ENCODE measurements at regions not wholly inside any gene's neighbourhood (a gene's known extent, or its start where the extent isn't known, plus 50 kb on each side); places are given as distances from the start of the nearest gene placed in this dataset.
"Not testable (repeated sequence)": the region's sequence is repeated elsewhere in the genome, so short reads cannot be mapped to it uniquely, and the experiment has no call there.

DNA sequence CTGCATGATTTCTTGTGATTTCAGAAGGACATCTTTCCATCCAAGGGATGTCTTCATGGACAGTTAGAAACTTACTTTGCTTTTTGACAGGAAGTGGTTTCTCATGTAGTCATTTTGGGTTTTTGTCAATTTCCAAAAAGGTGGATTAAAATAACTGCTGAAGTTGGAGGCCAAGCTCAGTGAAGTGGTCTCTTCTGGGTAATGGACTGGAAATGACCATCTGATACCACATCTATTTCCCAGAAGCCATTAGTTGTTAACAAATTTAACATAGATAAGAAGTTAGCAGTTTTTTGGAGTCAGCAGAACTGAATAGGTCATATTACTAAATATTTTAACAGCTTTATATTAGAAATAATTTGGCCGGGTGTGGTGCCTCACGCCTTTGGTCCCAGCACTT is 86.2 kb upstream of the MYO10 start:
- Histone ChIP-seq H3K27ac (ENCODE audit: low read length) (no peak overlapping the region), H3K4me3 (ENCODE audit: low read length) (no peak overlapping the region), H3K9me2 (replicated peaks; ENCODE audit: insufficient read depth, low read length) (no peaks in the 10 kb centered on the region), H3K27me3 (ENCODE audit: low read length) (no peaks in the 10 kb centered on the region), H3K4me2 (ENCODE audit: low read depth, low read length, poor library complexity, severe bottlenecking) (no peak overlapping the region), H3K79me2 (ENCODE audit: low read length) (no peaks in the 10 kb centered on the region), H3K9ac (ENCODE audit: low read length) (no peak overlapping the region), H3K9me3 (ENCODE audit: low read length) (no peaks in the 10 kb centered on the region), H4K20me1 (ENCODE audit: insufficient read depth, low read depth, low read length) (no peaks in the 10 kb centered on the region), H3K4me1 (ENCODE audit: low read length) (no peaks in the 10 kb centered on the region), H2AFZ (ENCODE audit: low read length) (no peak overlapping the region), H3K36me3 (ENCODE audit: insufficient read depth, low read length) (no peaks in the 10 kb centered on the region)
- no peak for DNase-seq

DNA sequence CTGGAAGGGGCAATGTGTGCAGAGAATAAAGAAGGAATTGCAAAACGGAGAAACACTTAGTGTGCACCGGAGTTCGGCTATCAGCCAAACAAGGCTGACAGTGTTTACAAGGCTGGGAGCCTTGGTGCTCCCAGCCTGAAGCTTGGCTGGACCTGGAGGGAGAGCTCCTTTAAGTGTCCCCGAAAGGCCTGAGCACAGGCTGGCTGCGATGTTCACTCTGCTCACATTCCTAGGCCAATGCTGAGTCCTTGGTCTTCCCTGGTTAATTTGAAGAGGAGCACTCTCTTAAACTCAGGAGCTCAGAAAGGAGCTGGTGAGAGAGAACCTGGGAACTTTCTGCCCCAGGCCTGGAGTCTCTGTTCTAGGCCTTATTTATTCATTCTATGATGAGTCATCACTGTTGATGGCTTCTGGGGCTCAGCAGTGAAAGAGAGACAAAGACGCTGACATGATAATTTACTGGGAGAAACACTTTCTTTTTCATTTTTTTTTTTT is 88.6 kb upstream of the MYO10 start:
- no peaks in the 10 kb centered on the region for H3K36me3 ChIP-seq (ENCODE audit: insufficient read depth, low read length)
- H3K4me1 ChIP-seq (ENCODE audit: low read length): no peaks in the 10 kb centered on the region
- no peaks in the 10 kb centered on the region for H3K27me3 ChIP-seq (ENCODE audit: low read length)
- no peaks in the 10 kb centered on the region for H3K9me3 ChIP-seq (ENCODE audit: low read length)
- no peaks in the 10 kb centered on the region for H3K79me2 ChIP-seq (ENCODE audit: low read length)
- H4K20me1 ChIP-seq (ENCODE audit: insufficient read depth, low read depth, low read length): no peaks in the 10 kb centered on the region
- no peak overlapping the region for H3K9ac ChIP-seq (ENCODE audit: low read length)
- no peak overlapping the region for H2AFZ ChIP-seq (ENCODE audit: low read length)
- no peak for DNase-seq
- H3K4me2 ChIP-seq (ENCODE audit: low read depth, low read length, poor library complexity, severe bottlenecking): no peak overlapping the region
- no peaks in the 10 kb centered on the region for H3K9me2 ChIP-seq (replicated peaks; ENCODE audit: insufficient read depth, low read length)
- no peak overlapping the region for H3K4me3 ChIP-seq (ENCODE audit: low read length)
- no peak overlapping the region for H3K27ac ChIP-seq (ENCODE audit: low read length)

DNA sequence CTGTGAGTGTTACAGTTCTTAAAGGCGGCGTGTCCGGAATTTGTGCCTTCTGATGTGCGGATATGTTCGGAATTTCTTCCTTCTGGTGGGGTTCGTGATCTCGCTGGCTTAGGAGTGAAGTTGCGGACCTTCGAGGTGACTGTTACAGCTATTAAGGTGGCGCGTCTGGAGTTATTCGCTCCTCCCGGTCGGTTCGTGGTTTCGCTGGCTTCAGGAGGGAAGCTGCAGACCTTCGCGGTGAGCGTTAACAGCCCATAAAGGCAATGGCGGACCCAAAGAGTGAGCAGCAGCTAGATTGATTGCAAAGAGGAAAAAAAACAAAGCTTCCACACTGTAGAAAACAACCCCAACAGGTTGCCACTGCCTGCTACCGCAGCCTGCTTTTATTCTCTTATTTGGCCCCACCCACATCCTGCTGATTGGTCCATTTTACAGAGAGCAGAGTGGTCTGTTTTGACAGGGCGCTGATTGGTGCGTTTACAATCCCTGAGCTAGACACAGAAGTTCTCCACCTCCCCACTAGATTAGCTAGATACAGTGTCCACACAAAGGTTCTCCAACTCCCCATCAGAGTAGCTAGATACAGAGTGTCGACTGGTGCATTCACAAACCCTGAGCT is 95.7 kb upstream of the MYO10 start:
- H3K27ac ChIP-seq (ENCODE audit: low read length); H3K27me3 ChIP-seq (ENCODE audit: low read length): not testable (repeated sequence)

DNA sequence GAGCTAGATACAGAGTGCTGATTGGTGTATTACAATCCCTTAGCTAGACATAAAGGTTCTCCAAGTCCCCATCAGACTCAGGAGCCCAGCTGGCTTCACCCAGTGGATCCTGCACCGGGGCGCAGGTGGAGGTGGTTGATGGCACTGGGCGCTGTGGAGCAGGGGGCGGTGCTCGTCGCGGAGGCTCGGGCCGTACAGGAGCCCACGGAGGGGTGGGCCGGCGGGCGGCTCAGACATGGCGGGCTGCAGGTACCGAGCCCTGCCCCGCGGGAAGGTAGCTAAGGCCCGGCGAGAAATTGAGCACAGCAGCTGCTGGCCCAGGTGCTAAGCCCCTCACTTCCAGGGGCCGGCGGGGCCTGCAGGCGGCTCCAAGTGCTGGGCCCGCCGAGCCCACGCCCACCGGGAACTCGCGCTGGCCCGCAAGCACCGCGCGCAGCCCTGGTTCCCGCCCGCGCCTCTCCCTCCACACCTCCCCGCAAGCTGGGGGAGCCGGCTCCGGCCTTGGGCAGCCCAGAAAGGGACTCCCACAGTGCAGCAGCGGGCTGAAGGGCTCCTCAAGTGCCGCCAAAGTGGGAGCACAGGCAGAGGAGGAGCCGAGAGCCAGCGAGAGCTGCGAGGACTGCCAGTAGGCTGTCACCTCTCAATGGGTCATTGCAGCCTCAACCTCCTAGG is 96.4 kb upstream of the MYO10 start:
- H3K9me2 ChIP-seq (replicated peaks; ENCODE audit: insufficient read depth, low read length); H3K79me2 ChIP-seq (ENCODE audit: low read length); H3K27ac ChIP-seq (ENCODE audit: low read length); H3K27me3 ChIP-seq (ENCODE audit: low read length); H3K36me3 ChIP-seq (ENCODE audit: insufficient read depth, low read length); H3K4me3 ChIP-seq (ENCODE audit: low read length); DNase-seq; H4K20me1 ChIP-seq (ENCODE audit: insufficient read depth, low read depth, low read length); H2AFZ ChIP-seq (ENCODE audit: low read length); H3K4me1 ChIP-seq (ENCODE audit: low read length); H3K9ac ChIP-seq (ENCODE audit: low read length); H3K9me3 ChIP-seq (ENCODE audit: low read length); H3K4me2 ChIP-seq (ENCODE audit: low read depth, low read length, poor library complexity, severe bottlenecking): not testable (repeated sequence)

More for the DNA sequence above, 95.7 kb upstream of the MYO10 start:
- DNase-seq; H3K36me3 ChIP-seq (ENCODE audit: insufficient read depth, low read length); H3K4me3 ChIP-seq (ENCODE audit: low read length); H3K9ac ChIP-seq (ENCODE audit: low read length); H3K4me2 ChIP-seq (ENCODE audit: low read depth, low read length, poor library complexity, severe bottlenecking); H3K9me3 ChIP-seq (ENCODE audit: low read length); H3K79me2 ChIP-seq (ENCODE audit: low read length); H3K9me2 ChIP-seq (replicated peaks; ENCODE audit: insufficient read depth, low read length); H3K4me1 ChIP-seq (ENCODE audit: low read length); H2AFZ ChIP-seq (ENCODE audit: low read length); H4K20me1 ChIP-seq (ENCODE audit: insufficient read depth, low read depth, low read length): not testable (repeated sequence)

DNA sequence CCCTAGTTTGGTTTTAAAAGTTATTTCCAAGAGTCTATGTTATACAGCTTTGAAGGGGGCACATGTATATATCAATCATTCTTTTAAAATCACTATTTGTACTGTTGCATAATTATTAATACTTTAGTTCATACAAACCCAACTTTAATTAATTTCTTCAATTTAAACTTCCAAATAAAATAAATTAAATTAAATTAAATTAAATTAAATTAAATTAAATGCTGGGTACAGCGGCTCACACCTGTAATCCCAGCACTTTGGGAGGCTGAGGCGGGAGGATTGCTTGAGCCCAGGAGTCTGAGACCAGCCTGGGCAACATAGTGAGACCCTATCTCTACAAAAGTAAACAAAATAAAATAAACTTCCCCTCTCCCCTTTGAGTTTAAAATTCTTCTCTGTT is 98.9 kb upstream of the MYO10 start:
- H3K79me2 ChIP-seq (ENCODE audit: low read length); H3K27ac ChIP-seq (ENCODE audit: low read length); H3K9ac ChIP-seq (ENCODE audit: low read length); H4K20me1 ChIP-seq (ENCODE audit: insufficient read depth, low read depth, low read length); H3K27me3 ChIP-seq (ENCODE audit: low read length); H3K4me2 ChIP-seq (ENCODE audit: low read depth, low read length, poor library complexity, severe bottlenecking); DNase-seq; H3K4me3 ChIP-seq (ENCODE audit: low read length); H3K9me2 ChIP-seq (replicated peaks; ENCODE audit: insufficient read depth, low read length); H3K9me3 ChIP-seq (ENCODE audit: low read length); H3K36me3 ChIP-seq (ENCODE audit: insufficient read depth, low read length); H3K4me1 ChIP-seq (ENCODE audit: low read length); H2AFZ ChIP-seq (ENCODE audit: low read length): not testable (repeated sequence)

DNA sequence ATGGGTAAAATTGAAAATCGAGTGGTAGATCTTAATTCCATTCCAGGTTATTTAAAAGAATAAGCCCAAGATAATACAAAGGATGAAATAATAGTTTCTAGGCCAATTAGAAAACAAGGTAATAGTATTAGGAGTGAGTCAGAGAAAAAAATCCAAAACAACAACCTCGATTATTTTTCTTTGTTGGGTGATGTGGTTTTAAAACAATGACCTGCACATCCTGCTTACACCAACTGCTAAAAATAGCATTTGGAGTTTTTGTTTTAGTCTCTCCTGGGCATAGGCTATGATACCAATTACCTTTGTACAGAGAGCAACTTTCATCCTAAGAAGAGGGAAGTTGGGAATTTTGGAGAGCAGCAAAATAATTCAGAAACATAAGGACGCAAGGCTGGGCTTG is 101.7 kb upstream of the MYO10 start:
- H3K9me2 ChIP-seq (replicated peaks; ENCODE audit: insufficient read depth, low read length): no peaks in the 10 kb centered on the region

DNA sequence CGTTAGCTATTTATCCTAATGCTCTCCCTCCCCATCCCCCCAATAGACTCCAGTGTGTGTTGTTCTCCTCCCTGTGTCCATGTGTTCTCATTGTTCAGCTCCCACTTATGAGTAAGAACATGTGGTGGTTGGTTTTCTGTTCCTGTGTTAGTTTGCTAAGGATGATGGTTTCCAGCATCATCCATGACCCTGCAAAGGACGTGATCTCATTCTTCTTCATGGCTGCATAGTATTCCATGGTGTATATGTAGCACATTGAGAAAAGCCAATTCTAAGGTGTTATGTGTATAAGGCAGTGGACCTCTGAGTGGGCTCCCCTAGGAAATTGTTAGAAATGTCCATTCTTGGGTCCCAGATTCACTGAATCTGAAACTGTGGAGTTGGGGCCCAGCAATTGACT is 103.1 kb upstream of the MYO10 start:
- Histone ChIP-seq H3K36me3 (ENCODE audit: insufficient read depth, low read length) (no peaks in the 10 kb centered on the region), H3K9ac (ENCODE audit: low read length) (no peak overlapping the region), H2AFZ (ENCODE audit: low read length) (no peak overlapping the region), H3K4me3 (ENCODE audit: low read length) (no peak overlapping the region), H3K79me2 (ENCODE audit: low read length) (no peaks in the 10 kb centered on the region), H3K27me3 (ENCODE audit: low read length) (no peaks in the 10 kb centered on the region), H3K27ac (ENCODE audit: low read length) (no peak overlapping the region), H3K9me3 (ENCODE audit: low read length) (no peaks in the 10 kb centered on the region), H3K4me2 (ENCODE audit: low read depth, low read length, poor library complexity, severe bottlenecking) (no peak overlapping the region), H3K4me1 (ENCODE audit: low read length) (no peaks in the 10 kb centered on the region), H4K20me1 (ENCODE audit: insufficient read depth, low read depth, low read length) (no peaks in the 10 kb centered on the region), H3K9me2 (replicated peaks; ENCODE audit: insufficient read depth, low read length) (no peaks in the 10 kb centered on the region)
- DNase-seq: no peak

More for the DNA sequence above, 101.7 kb upstream of the MYO10 start:
- Histone ChIP-seq H3K4me1 (ENCODE audit: low read length) (no peaks in the 10 kb centered on the region), H2AFZ (ENCODE audit: low read length) (no peak overlapping the region), H3K9me3 (ENCODE audit: low read length) (no peaks in the 10 kb centered on the region), H4K20me1 (ENCODE audit: insufficient read depth, low read depth, low read length) (no peaks in the 10 kb centered on the region), H3K36me3 (ENCODE audit: insufficient read depth, low read length) (no peaks in the 10 kb centered on the region), H3K9ac (ENCODE audit: low read length) (no peak overlapping the region), H3K79me2 (ENCODE audit: low read length) (no peaks in the 10 kb centered on the region), H3K4me3 (ENCODE audit: low read length) (no peak overlapping the region), H3K27ac (ENCODE audit: low read length) (no peak overlapping the region), H3K4me2 (ENCODE audit: low read depth, low read length, poor library complexity, severe bottlenecking) (no peak overlapping the region), H3K27me3 (ENCODE audit: low read length) (no peaks in the 10 kb centered on the region)
- no peak for DNase-seq

DNA sequence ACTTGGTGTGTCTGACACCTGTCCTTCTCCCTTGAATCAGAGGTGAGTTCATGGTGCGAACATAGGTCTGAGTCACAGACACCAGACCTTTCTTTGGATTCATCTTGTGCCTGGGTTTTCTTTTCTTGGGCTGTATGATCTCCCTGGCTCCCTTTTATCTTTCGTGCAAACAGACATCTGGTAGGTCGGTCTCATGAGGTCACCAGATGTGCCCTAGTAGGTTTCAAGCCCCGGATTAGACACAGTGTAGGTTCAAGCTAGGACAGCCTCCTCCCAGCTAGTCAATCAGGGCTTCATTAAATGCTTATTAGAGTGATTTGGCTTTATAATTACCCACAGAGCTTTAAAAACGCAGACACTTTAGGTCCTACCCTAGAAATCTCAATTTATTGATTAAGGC is 106.0 kb upstream of the MYO10 start:
- H3K9ac ChIP-seq (ENCODE audit: low read length): no peak overlapping the region
- no peaks in the 10 kb centered on the region for H3K9me2 ChIP-seq (replicated peaks; ENCODE audit: insufficient read depth, low read length)
- no peak overlapping the region for H3K4me2 ChIP-seq (ENCODE audit: low read depth, low read length, poor library complexity, severe bottlenecking)

More for the DNA sequence above, 106.0 kb upstream of the MYO10 start:
- Histone ChIP-seq H3K9me3 (ENCODE audit: low read length) (no peaks in the 10 kb centered on the region), H3K4me1 (ENCODE audit: low read length) (no peaks in the 10 kb centered on the region), H3K27ac (ENCODE audit: low read length) (no peak overlapping the region), H2AFZ (ENCODE audit: low read length) (no peak overlapping the region), H4K20me1 (ENCODE audit: insufficient read depth, low read depth, low read length) (no peaks in the 10 kb centered on the region), H3K36me3 (ENCODE audit: insufficient read depth, low read length) (no peaks in the 10 kb centered on the region), H3K4me3 (ENCODE audit: low read length) (no peak overlapping the region), H3K27me3 (ENCODE audit: low read length) (no peaks in the 10 kb centered on the region), H3K79me2 (ENCODE audit: low read length) (no peaks in the 10 kb centered on the region)
- DNase-seq: no peak
